ENCODE measurements at regions not wholly inside any gene's neighbourhood (a gene's known extent, or its start where the extent isn't known, plus 50 kb on each side); places are given as distances from the start of the nearest gene placed in this dataset.

DNA sequence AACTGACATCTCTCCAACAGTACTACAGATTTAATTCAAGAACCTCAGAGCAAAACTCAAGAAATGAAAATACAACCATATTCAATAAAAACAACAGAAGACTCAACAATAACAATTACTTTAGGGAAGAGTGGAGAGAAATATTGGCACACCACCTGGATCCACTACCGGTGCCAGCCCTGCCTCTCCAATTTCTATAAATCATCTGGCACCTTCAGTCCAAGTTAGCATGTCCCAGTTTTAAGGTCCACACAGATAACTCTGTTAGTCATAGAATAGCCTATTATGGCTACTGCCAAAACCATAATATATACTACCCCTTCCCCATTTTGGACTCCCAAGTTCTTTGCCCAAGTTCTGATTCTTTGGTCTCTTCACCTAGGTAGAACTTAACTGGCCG, 69.9 kb upstream of the PSMA6 start:
- DNase-seq: no peak

DNA sequence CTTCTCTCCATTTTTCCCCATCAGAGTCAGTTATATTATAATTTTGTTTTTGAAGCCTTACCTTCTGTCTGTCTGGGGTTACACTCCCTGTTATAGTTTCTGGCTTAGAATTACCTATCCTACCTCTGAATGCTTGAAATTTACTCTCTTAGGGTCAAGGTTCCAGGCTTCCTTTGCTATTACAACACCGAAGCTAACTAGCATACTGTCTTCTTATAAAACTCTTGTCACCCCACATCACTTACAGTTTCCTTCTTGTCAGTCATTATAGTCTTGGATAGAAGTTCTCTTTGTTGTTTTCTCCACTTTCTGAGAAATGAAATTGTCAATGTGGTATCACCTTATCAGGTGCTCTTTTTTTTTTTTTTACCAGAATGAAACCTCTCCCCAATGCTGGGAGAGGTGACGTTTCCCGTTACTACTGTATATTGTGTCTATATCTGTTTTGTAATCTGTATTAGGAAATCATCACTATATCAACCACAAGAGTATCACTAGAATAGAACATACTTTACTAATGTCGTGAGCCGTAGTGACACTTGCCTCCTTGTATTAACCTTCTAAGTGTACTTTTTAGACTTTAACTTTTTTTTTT, 69.2 kb upstream of the PSMA6 start:
- DNase-seq: no peak

DNA sequence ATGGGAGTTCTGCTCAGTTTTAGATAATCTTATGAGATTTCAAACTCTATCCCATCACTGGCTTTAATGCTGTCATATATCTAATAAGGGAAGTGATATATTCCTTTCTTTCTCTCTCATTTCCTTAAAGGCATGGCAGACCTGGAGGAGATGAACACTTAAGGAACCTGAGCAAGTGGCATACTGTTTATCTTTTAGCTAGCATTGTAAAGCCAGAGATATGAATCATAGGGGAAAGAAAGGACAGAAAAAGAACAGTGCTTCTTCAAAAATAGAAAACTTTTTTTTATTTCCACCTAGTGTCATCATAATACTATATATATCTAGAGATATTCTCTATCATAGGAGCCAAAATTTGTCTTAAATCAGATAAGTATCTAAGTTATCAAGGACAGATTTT, 68.3 kb upstream of the PSMA6 start:
- DNase-seq: no peak

DNA sequence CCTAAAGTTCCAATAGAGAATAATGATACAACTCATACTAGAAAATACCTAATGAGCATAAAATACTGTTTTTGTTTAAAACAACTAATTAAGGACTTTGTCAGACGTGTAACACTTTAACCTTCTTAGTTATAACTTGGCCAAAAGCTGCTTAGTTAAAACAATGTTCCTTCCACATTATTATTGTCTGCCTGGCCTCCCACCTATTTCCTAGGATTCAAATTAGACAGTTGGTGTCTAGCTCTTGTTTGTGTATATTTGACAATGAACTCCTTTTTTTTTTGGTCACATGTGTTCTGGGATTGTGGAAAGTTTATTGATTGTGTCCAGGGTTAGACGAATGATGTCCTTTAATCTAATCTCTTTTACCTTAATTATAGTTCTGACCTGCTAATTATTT, 67.6 kb upstream of the PSMA6 start:
- no peak for DNase-seq

DNA sequence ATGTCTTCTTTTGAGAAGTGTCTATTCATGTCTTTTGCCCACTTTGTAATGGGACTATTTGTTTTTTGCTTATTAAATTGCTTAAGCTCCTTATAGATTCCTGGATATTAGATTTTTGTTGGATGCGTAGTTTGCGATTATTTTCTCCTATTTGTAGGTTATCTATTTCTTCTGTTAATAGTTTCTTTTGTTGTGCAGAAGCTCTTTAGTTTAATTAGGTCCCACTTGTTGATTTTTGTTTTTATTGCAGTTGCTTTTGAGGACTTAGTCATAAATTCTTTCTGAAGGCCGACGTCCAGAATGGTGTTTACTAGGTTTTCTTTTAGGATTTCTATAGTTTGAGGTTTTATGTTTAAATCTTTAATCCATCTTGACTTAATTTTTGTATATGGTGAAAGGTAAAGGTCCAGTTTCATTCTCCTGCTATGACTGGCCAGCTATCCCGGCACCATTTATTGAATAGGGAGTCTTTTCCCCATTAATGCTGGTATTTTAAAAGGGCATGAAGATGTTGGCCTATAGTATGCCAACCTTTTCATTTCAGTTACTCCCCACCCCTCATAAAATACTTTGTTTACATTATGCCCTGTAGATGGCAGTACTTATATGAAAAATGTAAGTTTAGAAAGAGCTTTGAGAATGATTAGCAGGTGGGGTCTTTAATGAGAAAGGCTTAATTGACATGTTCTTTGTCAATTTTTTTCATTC, 62.9 kb upstream of the PSMA6 start:
- no peak for DNase-seq

DNA sequence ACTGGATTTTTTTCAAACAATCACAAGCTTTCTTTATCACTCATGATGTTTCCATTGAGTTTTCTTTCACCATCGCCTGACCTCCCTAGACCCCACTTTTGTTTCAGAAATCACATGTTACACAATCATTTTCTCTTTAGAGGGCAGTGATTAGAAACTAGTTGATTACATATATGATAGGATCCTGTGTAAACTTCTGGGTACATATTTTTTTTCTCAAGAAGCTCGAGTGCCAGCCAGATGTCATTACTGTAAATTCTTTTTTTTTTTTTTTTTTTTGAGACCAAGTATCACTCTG, 62.4 kb upstream of the PSMA6 start:
- no peak for DNase-seq

DNA sequence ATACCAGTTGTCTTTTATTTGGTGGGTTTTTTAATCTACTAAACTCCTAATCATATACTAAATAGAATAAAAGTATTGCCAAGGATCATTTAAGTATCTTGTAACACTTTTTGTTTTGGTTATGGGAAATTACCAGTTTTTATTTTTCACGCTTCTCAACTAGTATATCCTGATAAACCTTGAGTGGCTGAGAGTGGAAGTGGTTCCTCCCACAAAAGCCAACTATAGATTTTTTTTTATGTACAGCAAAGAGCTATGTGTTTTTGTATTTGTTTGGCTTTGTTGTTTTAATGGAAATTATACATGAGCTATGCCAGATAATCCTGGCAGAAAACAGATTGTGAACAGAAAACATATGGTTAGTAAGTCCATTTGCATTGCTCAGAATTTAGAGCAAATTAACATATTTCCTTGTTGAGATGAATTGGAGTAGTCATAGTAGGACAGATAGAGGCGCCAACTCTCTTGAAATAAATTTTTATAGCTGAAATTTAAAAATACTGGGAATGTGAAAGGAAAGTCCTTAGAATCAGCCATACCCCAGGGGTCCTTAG, 60.9 kb upstream of the PSMA6 start:
- DNase-seq: peak in 2 of 3 donors; percentile 28 to 48

DNA sequence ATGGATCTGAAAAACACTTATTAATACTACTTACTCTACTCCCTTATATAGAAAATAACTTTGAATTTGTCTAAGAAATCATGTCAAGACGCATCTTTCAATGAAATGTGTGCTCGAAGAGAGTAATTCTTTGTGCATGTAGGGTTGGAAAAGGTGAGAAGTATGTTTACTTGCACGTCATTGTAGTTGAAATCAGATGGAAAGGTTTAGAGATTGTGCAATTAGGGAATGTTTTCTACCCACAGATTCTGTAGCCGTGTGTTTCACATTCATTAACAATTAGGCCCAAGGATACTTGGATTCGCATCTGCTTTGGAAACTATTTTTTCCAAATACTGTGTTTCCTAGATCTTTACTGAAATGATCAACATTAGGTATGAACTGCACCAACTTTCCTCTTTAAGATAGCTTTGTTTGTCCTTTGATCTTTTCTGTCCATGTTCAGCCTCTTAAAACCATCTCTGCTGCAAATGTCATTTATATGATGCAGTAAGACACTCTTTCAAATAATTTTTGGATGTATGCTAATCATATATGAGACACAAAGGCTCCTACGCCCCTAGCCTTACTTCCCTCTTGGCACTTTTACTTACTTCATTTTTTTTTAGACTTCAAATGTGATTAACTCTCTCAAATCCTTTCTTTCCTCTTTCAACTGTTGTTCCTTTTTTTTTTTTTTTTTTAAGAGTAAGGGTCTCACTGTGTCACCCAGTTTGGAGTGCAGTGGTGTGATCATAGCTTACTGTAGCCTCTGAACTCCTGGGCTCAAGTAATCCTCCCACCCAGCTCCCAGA, 58.0 kb upstream of the PSMA6 start:
- DNase-seq: no peak

DNA sequence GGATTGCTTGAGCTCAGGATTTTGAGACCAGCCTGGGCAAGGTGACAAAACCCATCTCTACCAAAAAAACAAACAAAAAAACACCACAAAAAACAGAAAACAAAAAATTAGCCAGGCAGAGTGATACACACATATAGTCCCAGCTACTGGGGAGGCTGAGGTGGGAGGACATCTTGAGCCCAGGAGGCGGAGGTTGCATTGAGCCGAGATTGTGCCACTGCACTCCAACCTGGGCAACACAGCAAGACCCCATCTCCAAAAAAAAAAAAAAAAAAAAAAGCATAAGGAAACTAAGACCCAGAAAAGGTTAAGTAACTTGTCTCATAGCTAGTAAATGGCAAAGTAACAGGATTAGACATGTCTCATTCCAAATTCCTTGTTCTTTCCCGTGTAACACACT, 56.3 kb upstream of the PSMA6 start:
- no peak for DNase-seq

DNA sequence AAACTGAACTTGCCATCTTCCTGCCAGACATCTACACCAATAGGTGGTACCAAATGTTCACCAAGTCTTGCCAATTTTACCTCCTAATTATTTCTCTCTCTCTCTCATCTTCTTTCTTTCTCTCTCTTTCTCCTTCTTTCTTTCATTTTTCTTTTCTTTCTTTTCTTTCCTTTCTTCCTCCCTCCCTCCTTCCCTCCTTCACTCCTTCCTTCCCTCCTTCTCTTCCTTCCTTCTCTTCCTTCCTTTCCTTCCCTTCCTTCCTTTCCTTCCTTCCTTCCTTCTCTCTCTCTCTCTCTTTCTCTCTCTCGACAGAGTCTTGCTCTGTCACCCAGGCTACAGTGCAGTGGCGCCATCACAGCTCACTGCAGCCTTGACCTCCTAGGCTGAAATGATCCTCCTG, 55.4 kb upstream of the PSMA6 start:
- DNase-seq: no peak

DNA sequence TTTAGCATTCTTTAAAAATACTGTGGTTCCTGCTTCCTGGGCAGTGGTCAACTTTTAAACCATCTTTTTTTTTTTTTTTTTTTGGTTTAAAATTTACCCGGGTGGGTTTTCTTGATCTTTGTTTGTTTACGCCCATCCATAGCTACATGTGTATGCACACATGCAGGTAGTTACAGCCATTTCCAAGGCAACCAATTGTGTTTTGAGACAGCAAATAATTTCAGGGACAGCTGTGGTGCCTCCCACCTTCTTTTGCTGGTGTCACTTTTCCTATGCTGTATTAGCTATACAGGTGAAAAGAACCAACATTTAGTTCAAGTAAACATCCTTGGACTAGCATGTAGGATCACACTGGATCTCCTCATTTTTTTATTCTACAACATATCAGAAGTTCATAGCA, 52.0 kb upstream of the PSMA6 start:
- no peak for DNase-seq
